H54 (cell line): ENCODE measurements at regions not wholly inside any gene's neighbourhood (a gene's known extent, or its start where the extent isn't known, plus 50 kb on each side); places are given as distances from the start of the nearest gene placed in this dataset.

Experiments used
- DNase-seq: peaks from one replicate; pipeline ENCODE4 v3.0.0; 2011; ENCODE audit warnings: low spot score, mixed read lengths; ENCODE audit not compliant: insufficient read length
- FAIRE-seq: peaks from 3 replicates; lab custom pipeline; 2011; peaks lifted over from hg19 to GRCh38; lab: Jason Lieb, UNC
- POLR2A ChIP-seq: IDR thresholded peaks from 2 replicates; pipeline ENCODE4 v1.6.1; 2011; ENCODE audit warnings: low read depth, mild to moderate bottlenecking, low read length

- TF ChIP-seq POLR2A = no peak
- DNase-seq (no peak), FAIRE-seq (no peak)
These were observed 893.5 kb upstream of the MAP3K7 start for GRCh38 chr6:91480402-91480801.

- DNase-seq (no peak), FAIRE-seq (no peak)
- no peak for TF ChIP-seq POLR2A
These were observed 890.8 kb upstream of the MAP3K7 start for GRCh38 chr6:91477688-91478087.

- DNase-seq (no peak), FAIRE-seq (peak; percentile 38)
- TF ChIP-seq POLR2A = no peak
These were observed 889.1 kb upstream of the MAP3K7 start for GRCh38 chr6:91476000-91476399.

GRCh38 chr6:91465393-91465792, 878.5 kb upstream of the MAP3K7 start:
- TF ChIP-seq POLR2A = no peak
- DNase-seq = no peak
- FAIRE-seq = no peak

GRCh38 chr6:91464718-91465117, 877.8 kb upstream of the MAP3K7 start:
- no peak for TF ChIP-seq POLR2A
- no peak for FAIRE-seq
- no peak for DNase-seq

- DNase-seq (no peak), FAIRE-seq (no peak)
- no peak for TF ChIP-seq POLR2A
These were observed 877.3 kb upstream of the MAP3K7 start for GRCh38 chr6:91464201-91464600.

- no peak for TF ChIP-seq POLR2A
- FAIRE-seq = no peak
- no peak for DNase-seq
These were observed 875.4 kb upstream of the MAP3K7 start for GRCh38 chr6:91462241-91462640.

GRCh38 chr6:91453224-91453878, 866.5 kb upstream of the MAP3K7 start:
- TF ChIP-seq POLR2A = no peak
- DNase-seq (no peak), FAIRE-seq (no peak)

- FAIRE-seq = no peak
- TF ChIP-seq POLR2A = no peak
- no peak for DNase-seq
These were observed 862.7 kb upstream of the MAP3K7 start for GRCh38 chr6:91449539-91449938.

GRCh38 chr6:91447530-91448254, 860.8 kb upstream of the MAP3K7 start:
- TF ChIP-seq POLR2A = no peak
- FAIRE-seq (no peak), DNase-seq (no peak)

GRCh38 chr6:91447081-91447480, 860.2 kb upstream of the MAP3K7 start:
- DNase-seq (no peak), FAIRE-seq (no peak)
- TF ChIP-seq POLR2A = no peak

- DNase-seq (no peak), FAIRE-seq (no peak)
- no peak for TF ChIP-seq POLR2A
These were observed 856.5 kb upstream of the MAP3K7 start for GRCh38 chr6:91443405-91443804.

GRCh38 chr6:91442342-91442741, 855.5 kb upstream of the MAP3K7 start:
- DNase-seq (no peak), FAIRE-seq (no peak)
- TF ChIP-seq POLR2A = no peak

- no peak for TF ChIP-seq POLR2A
- DNase-seq (no peak), FAIRE-seq (no peak)
These were observed 851.7 kb upstream of the MAP3K7 start for GRCh38 chr6:91438570-91438969.

- DNase-seq (no peak), FAIRE-seq (no peak)
- no peak for TF ChIP-seq POLR2A
These were observed 850.5 kb upstream of the MAP3K7 start for GRCh38 chr6:91437315-91437729.
